GM23338 (cell line): ENCODE measurements at regions not wholly inside any gene's neighbourhood (a gene's known extent, or its start where the extent isn't known, plus 50 kb on each side); places are given as distances from the start of the nearest gene placed in this dataset.

ENCODE experiments used
- ATAC-seq: fragments of 200-7000 bp; cut with Tn5 transposase; 3 replicates; pipeline ENCODE4 v1.9.1; 2020
- DNase-seq: peaks from one replicate; pipeline ENCODE4 v3.0.0-alpha.2; 2015; ENCODE audit warnings: low spot score
- H2AFZ ChIP-seq: fragments of 200-600 bp; sonication (generic); 2 replicates; pipeline ENCODE4 v1.8.0; 2016; ENCODE audit warnings: antibody characterized with exemption, mild to moderate bottlenecking, moderate library complexity
- H3F3A ChIP-seq: fragments of 200-600 bp; sonication (generic); replicated peaks from 2 replicates; pipeline ENCODE4 v1.8.0; 2017; ENCODE audit warnings: antibody characterized with exemption, mixed run types, low read depth
- H3K27ac ChIP-seq: fragments of 200-600 bp; sonication (generic); 2 replicates; pipeline ENCODE4 v1.6.1; 2016; ENCODE audit warnings: low read depth
- H3K27me3 ChIP-seq: fragments of 200-600 bp; sonication (generic); 2 replicates; pipeline ENCODE4 v1.8.0; 2016; ENCODE audit warnings: mild to moderate bottlenecking, mixed run types, moderate library complexity; ENCODE audit not compliant: insufficient read depth
- H3K36me3 ChIP-seq: fragments of 200-600 bp; sonication (generic); 2 replicates; pipeline ENCODE4 v1.8.0; 2016; ENCODE audit warnings: mild to moderate bottlenecking; ENCODE audit not compliant: insufficient read depth
- H3K4me1 ChIP-seq: fragments of 200-600 bp; sonication (generic); 2 replicates; pipeline ENCODE4 v1.8.0; 2016; ENCODE audit warnings: mild to moderate bottlenecking, moderate library complexity; ENCODE audit not compliant: insufficient read depth
- H3K4me2 ChIP-seq: fragments of 200-600 bp; sonication (generic); 2 replicates; pipeline ENCODE4 v1.7.1; 2017; ENCODE audit warnings: mixed run types
- H3K4me3 ChIP-seq: fragments of 200-600 bp; sonication (generic); 2 replicates; pipeline ENCODE4 v1.6.1; 2016; ENCODE audit warnings: mixed run types
- H3K79me2 ChIP-seq: fragments of 200-600 bp; sonication (generic); replicated peaks from 2 replicates; pipeline ENCODE4 v1.8.0; 2017; ENCODE audit warnings: mild to moderate bottlenecking; ENCODE audit not compliant: insufficient read depth
- H3K9me2 ChIP-seq: fragments of 200-600 bp; sonication (generic); 2 replicates; pipeline ENCODE4 v1.8.0; 2017; ENCODE audit not compliant: insufficient read depth
- H4K20me1 ChIP-seq: fragments of 200-600 bp; sonication (generic); replicated peaks from 2 replicates; pipeline ENCODE4 v1.8.0; 2017; ENCODE audit warnings: mild to moderate bottlenecking; ENCODE audit not compliant: insufficient read depth
- H3K27ac Mint-ChIP-seq: 2 replicates; pipeline ENCODE4 v1.8.0; 2020; ENCODE audit warnings: inconsistent platforms, mild to moderate bottlenecking, moderate library complexity, mixed read lengths
- H3K27me3 Mint-ChIP-seq: 3 replicates; pipeline ENCODE4 v1.8.0; 2022; ENCODE audit warnings: low read depth, mild to moderate bottlenecking, moderate library complexity, mixed read lengths, inconsistent platforms; ENCODE audit not compliant: insufficient read depth, poor library complexity
- H3K36me3 Mint-ChIP-seq: 3 replicates; pipeline ENCODE4 v1.8.0; 2021; ENCODE audit warnings: low read depth, mild to moderate bottlenecking, inconsistent platforms, moderate library complexity, mixed read lengths
- H3K4me1 Mint-ChIP-seq: 3 replicates; pipeline ENCODE4 v1.8.0; 2020; ENCODE audit warnings: mild to moderate bottlenecking, inconsistent platforms, mixed read lengths
- H3K4me3 Mint-ChIP-seq: 3 replicates; pipeline ENCODE4 v1.8.0; 2021; ENCODE audit warnings: moderate library complexity, mild to moderate bottlenecking, inconsistent platforms, mixed read lengths
- H3K9me3 Mint-ChIP-seq: 3 replicates; pipeline ENCODE4 v1.8.0; 2020; ENCODE audit warnings: moderate library complexity, mild to moderate bottlenecking, inconsistent platforms, mixed read lengths
- CREB1 ChIP-seq: fragments of 250-450 bp; sonication (Bioruptor Pico); IDR thresholded peaks from 2 replicates; pipeline ENCODE4 v1.5.0; 2020; ENCODE audit warnings: low read depth, mild to moderate bottlenecking, moderate library complexity
- CTCF ChIP-seq, 2 experiments: fragments of 200-600 bp in 1 of 2; sonication (generic) in 1 of 2; conservative IDR thresholded peaks; 2 replicates each; pipeline versions ENCODE4 v1.5.1 to v1.6.1; 2016 to 2017; ENCODE audit warnings: antibody characterized with exemption in 2 of 2, low read depth in 2 of 2, mild to moderate bottlenecking in 2 of 2, moderate library complexity in 1 of 2
- EZH2 ChIP-seq: fragments of 200-600 bp; sonication (generic); IDR thresholded peaks from one replicate; pipeline ENCODE4 v1.8.0; 2017; ENCODE audit warnings: antibody characterized with exemption, mild to moderate bottlenecking, low read depth; ENCODE audit not compliant: unreplicated experiment
- EZH2phosphoT487 ChIP-seq: fragments of 200-600 bp; sonication (generic); IDR thresholded peaks from one replicate; pipeline ENCODE4 v1.8.1; 2018; ENCODE audit warnings: antibody characterized with exemption; ENCODE audit not compliant: unreplicated experiment
- JUNB ChIP-seq: IDR thresholded peaks from one replicate; pipeline ENCODE4 v1.6.1; 2016; ENCODE audit warnings: antibody characterized with exemption; ENCODE audit not compliant: unreplicated experiment
- NANOG ChIP-seq: IDR thresholded peaks from 2 replicates; pipeline ENCODE4 v1.6.1; 2016; ENCODE audit warnings: antibody characterized with exemption, borderline replicate concordance
- POLR2AphosphoS5 ChIP-seq: IDR thresholded peaks from 2 replicates; pipeline ENCODE4 v1.6.1; 2016; ENCODE audit warnings: antibody characterized with exemption, low read depth
- REST ChIP-seq: IDR thresholded peaks from one replicate; pipeline ENCODE4 v1.6.1; 2018; ENCODE audit warnings: antibody characterized with exemption; ENCODE audit not compliant: unreplicated experiment
- STAT1 ChIP-seq: IDR thresholded peaks from one replicate; pipeline ENCODE4 v1.6.1; 2016; ENCODE audit warnings: antibody characterized with exemption; ENCODE audit not compliant: unreplicated experiment
- ZNF114 ChIP-seq: fragments of 250-450 bp; sonication (Bioruptor Pico); IDR thresholded peaks from 2 replicates; pipeline ENCODE4 v1.5.0; 2020; ENCODE audit warnings: mild to moderate bottlenecking, moderate library complexity
- ZNF331 ChIP-seq: fragments of 250-450 bp; sonication (Bioruptor Pico); IDR thresholded peaks from 2 replicates; pipeline ENCODE4 v1.5.0; 2020; ENCODE audit warnings: low read depth, mild to moderate bottlenecking, moderate library complexity
- TF ChIP-seq, protein P1 (sequence below): fragments of 250-450 bp; sonication (Bioruptor Pico); IDR thresholded peaks from 2 replicates; pipeline ENCODE4 v1.5.0; 2020; ENCODE audit warnings: mild to moderate bottlenecking, moderate library complexity
- TF ChIP-seq, protein P2 (sequence below): IDR thresholded peaks from 2 replicates; pipeline ENCODE4 v1.6.1; 2016; ENCODE audit warnings: antibody characterized with exemption

DNA sequence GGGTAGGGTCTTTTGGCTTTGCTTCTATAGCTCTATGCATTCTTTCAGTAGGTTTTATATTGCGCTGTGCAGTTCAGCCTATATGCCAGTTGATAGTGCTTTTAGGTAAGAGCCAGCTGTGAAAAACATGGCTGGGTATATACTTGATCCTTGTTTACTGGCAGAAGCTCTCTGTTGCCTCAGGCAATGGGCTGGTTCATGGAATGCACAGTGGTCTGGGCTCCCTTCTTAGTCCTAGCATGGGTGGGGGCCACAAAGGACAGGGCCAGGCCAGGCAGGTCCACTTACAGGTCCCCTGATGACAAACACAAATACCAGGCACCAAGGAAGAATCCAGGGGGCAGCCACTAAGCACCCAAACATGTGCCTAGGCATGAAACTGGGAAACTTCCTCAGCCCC lies 240.7 kb downstream of the SEC23A start:
- no peaks in the 10 kb centered on the region for H4K20me1 ChIP-seq
- H3K27me3 Mint-ChIP-seq = peaks cover 1% of the 10 kb centered on the region
- H3K79me2 ChIP-seq = no peaks in the 10 kb centered on the region
- no peak overlapping the region for H3K27ac Mint-ChIP-seq
- no peaks in the 10 kb centered on the region for H3K9me2 ChIP-seq
- no peak overlapping the region for H3K4me3 ChIP-seq
- H3K4me1 Mint-ChIP-seq = peaks cover 14% of the 10 kb centered on the region; the same call in 2 of the 3 replicates
- 0 out of 2 replicates have a peak, but pooled peaks cover 4% of the 10 kb centered on the region for H3K4me1 ChIP-seq
- H3F3A ChIP-seq = no peaks in the 10 kb centered on the region
- H2AFZ ChIP-seq = no peak overlapping the region
- H3K27me3 ChIP-seq = no peaks in the 10 kb centered on the region
- H3K9me3 Mint-ChIP-seq = peaks cover 3% of the 10 kb centered on the region; the same call in 2 of the 3 replicates
- H3K4me3 Mint-ChIP-seq = no peak overlapping the region
- ATAC-seq (no peak), DNase-seq (no peak)
- H3K36me3 Mint-ChIP-seq = peaks cover 3% of the 10 kb centered on the region
- no peak overlapping the region for H3K4me2 ChIP-seq
- no peak overlapping the region for H3K27ac ChIP-seq
- TF ChIP-seq POLR2AphosphoS5 = no peak
- TF ChIP-seq ZNF331 (CRISPR knock-in tag) = no peak
- no peak for TF ChIP-seq ZNF114
- no peak for TF ChIP-seq CTCF (conservative IDR thresholded peaks at IDR 0.05; ENCODE audit: low read depth in 2 of 2)
- TF ChIP-seq CREB1 (CRISPR knock-in tag) = no peak
- no peak for TF ChIP-seq JUNB
- TF ChIP-seq, protein P1, sequence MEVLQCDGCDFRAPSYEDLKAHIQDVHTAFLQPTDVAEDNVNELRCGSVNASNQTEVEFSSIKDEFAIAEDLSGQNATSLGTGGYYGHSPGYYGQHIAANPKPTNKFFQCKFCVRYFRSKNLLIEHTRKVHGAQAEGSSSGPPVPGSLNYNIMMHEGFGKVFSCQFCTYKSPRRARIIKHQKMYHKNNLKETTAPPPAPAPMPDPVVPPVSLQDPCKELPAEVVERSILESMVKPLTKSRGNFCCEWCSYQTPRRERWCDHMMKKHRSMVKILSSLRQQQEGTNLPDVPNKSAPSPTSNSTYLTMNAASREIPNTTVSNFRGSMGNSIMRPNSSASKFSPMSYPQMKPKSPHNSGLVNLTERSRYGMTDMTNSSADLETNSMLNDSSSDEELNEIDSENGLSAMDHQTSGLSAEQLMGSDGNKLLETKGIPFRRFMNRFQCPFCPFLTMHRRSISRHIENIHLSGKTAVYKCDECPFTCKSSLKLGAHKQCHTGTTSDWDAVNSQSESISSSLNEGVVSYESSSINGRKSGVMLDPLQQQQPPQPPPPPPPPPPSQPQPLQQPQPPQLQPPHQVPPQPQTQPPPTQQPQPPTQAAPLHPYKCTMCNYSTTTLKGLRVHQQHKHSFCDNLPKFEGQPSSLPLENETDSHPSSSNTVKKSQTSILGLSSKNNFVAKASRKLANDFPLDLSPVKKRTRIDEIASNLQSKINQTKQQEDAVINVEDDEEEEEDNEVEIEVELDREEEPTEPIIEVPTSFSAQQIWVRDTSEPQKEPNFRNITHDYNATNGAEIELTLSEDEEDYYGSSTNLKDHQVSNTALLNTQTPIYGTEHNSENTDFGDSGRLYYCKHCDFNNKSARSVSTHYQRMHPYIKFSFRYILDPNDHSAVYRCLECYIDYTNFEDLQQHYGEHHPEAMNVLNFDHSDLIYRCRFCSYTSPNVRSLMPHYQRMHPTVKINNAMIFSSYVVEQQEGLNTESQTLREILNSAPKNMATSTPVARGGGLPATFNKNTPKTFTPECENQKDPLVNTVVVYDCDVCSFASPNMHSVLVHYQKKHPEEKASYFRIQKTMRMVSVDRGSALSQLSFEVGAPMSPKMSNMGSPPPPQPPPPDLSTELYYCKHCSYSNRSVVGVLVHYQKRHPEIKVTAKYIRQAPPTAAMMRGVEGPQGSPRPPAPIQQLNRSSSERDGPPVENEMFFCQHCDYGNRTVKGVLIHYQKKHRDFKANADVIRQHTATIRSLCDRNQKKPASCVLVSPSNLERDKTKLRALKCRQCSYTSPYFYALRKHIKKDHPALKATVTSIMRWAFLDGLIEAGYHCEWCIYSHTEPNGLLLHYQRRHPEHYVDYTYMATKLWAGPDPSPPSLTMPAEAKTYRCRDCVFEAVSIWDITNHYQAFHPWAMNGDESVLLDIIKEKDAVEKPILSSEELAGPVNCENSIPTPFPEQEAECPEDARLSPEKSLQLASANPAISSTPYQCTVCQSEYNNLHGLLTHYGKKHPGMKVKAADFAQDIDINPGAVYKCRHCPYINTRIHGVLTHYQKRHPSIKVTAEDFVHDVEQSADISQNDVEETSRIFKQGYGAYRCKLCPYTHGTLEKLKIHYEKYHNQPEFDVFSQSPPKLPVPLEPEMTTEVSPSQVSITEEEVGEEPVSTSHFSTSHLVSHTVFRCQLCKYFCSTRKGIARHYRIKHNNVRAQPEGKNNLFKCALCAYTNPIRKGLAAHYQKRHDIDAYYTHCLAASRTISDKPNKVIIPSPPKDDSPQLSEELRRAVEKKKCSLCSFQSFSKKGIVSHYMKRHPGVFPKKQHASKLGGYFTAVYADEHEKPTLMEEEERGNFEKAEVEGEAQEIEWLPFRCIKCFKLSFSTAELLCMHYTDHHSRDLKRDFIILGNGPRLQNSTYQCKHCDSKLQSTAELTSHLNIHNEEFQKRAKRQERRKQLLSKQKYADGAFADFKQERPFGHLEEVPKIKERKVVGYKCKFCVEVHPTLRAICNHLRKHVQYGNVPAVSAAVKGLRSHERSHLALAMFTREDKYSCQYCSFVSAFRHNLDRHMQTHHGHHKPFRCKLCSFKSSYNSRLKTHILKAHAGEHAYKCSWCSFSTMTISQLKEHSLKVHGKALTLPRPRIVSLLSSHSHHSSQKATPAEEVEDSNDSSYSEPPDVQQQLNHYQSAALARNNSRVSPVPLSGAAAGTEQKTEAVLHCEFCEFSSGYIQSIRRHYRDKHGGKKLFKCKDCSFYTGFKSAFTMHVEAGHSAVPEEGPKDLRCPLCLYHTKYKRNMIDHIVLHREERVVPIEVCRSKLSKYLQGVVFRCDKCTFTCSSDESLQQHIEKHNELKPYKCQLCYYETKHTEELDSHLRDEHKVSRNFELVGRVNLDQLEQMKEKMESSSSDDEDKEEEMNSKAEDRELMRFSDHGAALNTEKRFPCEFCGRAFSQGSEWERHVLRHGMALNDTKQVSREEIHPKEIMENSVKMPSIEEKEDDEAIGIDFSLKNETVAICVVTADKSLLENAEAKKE = no peak
- no peak for TF ChIP-seq EZH2phosphoT487
- TF ChIP-seq NANOG = no peak
- TF ChIP-seq, protein P2, sequence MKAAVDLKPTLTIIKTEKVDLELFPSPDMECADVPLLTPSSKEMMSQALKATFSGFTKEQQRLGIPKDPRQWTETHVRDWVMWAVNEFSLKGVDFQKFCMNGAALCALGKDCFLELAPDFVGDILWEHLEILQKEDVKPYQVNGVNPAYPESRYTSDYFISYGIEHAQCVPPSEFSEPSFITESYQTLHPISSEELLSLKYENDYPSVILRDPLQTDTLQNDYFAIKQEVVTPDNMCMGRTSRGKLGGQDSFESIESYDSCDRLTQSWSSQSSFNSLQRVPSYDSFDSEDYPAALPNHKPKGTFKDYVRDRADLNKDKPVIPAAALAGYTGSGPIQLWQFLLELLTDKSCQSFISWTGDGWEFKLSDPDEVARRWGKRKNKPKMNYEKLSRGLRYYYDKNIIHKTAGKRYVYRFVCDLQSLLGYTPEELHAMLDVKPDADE = no peak
- TF ChIP-seq REST = no peak
- no peak for TF ChIP-seq EZH2
- TF ChIP-seq STAT1 = no peak
- no peaks in the 10 kb centered on the region for H3K36me3 ChIP-seq
